NCI-H1930 (cell line): ENCODE measurements at regions not wholly inside any gene's neighbourhood (a gene's known extent, or its start where the extent isn't known, plus 50 kb on each side); places are given as distances from the start of the nearest gene placed in this dataset.

ENCODE experiments used
- DNase-seq, 2 experiments: peaks; one replicate each; lab custom pipeline; 2025; lab: John Stamatoyannopoulos, UW

DNA sequence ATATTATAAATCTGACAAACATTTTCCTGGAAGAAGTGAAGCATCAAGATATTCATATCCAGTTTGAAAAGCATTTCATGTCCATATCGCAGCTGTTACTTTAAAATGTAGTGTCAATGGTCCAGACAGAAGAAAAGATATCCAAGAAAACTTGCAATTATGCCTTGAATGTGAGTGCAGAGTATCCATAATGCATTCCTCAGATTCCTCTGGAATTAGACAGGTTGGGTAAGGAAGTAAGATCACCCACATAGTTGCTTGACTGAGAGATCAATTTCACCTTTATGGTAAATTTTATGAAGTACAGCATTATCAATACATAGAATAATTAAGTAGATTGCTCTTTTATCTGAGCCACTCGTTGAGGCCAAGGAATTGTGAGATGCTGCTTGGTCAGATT lies 327.0 kb upstream of the SLITRK5 start:
- DNase-seq: no peak

DNA sequence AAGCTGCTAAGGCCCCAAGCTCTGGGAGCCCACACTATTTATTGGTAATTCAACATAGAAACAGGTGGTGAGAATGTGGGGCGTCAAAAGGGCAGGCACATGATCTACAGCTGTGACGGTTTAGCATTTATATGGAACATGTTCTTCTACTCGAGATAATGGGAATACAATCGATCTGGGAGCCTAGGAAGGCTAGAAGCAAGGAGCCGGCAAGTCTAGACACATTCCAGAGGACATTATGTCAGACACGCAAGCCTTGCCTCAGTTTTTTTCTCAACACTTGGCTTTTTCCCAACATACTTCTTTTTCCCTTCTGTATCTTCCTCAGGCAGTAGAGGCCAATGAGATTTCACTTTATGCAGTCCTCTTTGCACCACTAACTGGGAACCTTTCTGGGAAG lies 315.7 kb upstream of the SLITRK5 start:
- no peak for DNase-seq

DNA sequence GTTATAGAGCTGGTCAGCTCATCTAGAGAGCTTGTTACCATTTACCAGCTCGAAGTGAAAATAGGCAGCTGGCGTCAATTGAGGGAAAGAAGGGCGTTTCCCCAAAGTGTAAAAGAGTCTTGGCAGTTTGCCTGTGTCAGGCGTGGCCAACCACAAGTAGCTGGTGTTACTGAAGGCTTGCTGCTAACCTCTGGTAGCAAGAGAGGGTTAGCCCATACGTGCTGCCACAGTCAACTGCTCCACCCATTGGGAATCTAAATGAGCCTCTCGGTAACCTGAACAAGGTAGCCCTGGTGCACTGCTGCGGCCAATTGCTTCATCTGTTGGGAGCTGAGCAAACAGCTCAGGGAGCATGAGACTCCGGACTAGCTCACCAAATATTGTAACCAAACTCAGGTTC lies 314.9 kb upstream of the SLITRK5 start:
- no peak for DNase-seq

DNA sequence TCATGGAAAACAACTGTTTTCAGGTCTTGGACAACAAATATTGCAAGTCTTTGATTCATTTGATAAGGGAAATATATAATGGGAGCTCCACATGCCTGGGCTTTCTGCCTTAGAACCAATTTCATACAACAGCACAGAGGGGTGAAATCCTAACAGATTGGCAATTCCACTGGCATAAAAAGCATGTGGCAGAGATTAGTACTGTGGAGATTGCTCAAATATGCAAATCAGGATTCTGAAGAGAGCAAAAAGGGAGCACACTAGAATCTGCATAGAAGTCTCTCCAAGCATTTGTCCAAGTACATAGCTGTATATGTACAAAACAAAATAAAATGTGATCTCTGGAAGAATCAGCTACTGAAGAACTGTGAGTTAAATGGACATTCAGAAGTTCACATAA lies 312.9 kb upstream of the SLITRK5 start:
- DNase-seq: no peak

DNA sequence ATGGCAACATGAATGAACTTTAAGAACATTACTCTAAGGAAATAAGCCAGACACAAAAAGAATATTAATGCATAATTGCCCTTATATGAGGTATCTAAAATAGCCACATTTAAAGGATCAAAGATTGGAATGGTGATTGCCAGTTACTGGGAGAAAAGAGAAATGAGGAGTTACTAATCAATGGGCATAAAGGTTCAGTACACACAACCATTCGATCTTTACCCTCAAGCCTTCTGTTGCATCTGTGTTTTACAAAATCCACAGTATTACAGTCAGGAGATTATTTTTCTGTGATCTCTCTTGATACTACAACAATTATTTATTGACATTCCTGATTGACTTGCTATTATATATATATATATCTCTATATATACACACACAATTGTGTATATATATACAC lies 310.0 kb upstream of the SLITRK5 start:
- no peak for DNase-seq

DNA sequence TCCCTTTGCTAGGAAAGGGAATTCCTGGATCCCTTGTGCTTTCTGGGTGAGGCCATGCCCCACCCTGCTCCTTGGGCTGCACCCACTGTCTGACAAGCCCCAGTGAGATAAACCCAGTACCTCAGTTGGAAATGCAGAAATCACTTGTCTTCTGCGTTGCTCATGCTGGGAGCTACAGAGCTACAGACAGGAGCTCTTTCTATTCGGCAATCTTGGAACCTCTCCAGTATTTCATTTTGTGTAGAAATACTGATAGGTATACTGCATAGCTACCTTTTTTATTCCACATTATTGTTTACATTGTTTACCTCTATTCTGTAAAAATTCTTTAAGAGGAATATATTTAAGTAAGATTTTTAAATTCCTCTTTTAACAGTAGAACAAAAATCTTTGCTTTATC lies 302.5 kb upstream of the SLITRK5 start:
- DNase-seq: no peak

DNA sequence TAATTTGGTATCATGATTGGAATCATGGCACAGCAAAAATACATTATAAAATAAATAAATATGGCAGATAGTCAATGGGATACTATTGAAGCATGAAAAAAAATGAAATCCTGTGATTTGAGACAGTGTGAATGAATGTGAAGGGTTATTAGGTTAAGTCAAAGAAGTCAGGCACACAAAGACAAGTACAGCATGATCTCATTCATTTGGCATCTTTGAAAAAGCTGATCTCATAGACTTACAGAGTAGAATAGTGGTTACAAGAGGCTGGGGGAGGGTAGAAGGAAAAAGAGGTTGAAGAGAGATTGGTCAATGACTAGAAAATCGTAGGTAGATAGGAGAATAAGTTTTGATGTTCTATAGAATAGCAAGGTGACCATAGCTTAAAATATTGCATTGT lies 295.1 kb upstream of the SLITRK5 start:
- no peak for DNase-seq

DNA sequence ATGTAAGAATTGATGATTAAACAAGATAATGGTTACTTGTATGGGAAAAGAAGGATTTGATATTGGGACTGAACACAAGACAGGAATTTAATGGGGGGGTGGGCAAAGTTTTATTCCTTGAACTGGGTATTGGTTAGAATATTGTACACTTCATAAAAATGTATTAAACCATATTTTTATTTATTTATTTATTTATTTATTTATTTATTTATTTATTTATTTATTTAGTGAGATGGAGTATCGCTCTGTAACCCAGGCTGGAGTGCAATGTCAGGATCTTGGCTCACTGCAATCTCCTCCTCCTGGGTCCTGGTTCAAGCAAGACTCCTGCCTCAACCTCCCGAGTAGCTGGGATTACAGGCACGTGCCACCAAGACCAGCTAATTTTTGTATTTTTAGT lies 287.1 kb upstream of the SLITRK5 start:
- DNase-seq: no peak

DNA sequence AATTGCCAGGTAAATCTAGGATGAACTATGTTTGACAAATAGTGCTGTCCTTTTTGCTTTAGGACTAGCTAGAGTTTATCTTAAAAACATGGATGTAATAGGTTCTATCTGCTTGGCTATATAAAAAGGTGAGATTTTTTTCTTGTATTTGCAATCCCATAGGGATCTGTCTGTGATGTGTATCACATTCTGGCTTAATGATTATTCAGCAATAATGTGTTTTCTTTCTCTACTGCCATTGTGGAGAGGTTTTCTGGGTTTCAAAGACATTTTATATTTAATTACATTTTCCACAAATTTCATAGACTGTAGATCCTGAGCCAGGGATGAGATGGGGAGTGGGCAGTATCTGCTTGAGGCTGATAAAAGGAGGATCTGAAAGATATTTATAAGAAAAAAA lies 277.8 kb upstream of the SLITRK5 start:
- no peak for DNase-seq

DNA sequence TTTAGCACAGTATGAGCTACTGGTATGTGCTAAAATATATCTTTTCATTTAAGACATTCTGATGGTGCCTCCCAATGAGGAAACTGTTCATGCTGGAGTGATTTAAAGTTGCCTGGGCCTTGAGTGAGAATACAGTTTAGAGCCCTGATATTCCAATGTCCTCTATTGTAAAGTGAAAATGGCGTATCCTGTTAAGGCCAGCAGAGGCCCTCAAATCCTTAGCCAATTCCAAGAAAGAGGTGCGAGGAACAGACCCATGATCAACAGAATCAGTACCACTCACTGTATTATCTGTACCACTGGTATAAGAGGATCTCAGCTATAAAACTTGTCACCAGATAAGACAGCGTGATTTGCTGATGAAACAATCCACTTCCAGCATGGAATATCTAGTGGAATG lies 273.1 kb upstream of the SLITRK5 start:
- DNase-seq: no peak

DNA sequence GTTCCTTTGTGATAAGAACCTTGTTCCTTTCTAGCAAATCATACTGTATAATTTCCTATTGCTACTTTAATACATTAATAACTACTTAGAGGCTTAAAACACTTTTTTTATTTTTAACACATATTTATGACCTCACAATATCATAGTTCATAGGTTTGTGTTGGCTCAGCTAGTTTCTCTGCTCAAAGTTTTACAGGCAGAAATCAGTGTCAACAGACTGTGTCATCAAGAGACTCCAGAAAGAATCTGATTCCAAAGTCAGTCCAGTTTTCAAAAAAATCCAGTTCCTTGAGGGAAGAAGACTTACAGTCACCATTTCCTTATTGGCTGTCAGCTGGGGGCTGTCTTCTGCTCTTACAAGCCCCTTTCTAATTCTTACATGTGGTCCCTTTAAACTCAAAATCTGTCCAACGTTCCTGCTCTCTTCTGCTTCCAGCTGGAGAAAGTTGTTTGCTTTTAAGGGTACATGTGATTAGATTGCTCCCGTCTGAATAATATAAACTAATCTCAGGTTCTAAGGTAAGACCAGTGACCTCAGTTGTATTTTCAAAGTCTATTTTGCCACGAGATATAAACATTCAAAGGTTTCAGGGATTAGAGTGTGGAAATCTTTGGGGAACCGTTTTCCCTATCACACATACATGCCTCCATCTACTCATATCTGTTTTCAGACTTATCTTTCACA lies 267.3 kb upstream of the SLITRK5 start:
- DNase-seq: no peak

DNA sequence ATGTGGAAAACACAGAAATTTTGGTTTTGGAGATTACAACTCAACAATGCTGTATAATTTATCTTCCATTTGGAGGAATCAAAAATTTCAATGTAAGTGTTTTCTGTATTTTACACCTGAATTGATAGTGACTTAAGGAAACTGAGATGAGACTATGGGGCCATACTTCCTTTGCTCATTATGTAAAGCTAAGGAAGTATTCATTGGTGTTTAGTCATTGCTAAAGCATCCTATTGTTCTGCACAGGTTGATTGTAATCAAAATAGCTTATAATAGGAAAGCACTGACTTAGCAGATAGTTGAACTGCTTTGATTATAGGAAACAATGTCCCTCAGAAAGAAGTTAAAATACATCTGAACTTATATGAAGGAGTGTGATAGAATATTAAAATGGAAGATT lies 244.4 kb upstream of the SLITRK5 start:
- no peak for DNase-seq

DNA sequence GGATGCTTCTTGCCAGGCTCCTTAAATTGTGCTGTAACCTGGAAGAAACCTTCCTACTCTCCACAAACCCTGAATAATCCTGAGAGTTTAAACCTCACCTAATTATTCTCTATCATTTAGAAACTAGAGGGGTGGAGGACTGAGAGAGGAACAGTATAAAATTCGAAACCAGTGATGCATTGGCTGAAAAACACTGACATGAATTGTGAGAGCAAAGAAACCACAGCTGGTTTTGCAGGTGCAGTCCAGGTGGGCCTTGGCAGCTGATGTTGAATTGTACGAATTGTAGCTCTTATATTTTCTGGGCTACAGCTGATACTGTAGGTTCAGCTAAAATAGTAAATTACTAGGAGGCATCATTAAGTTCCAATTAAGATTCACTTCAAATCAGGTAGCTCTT lies 227.0 kb upstream of the SLITRK5 start:
- DNase-seq: no peak

DNA sequence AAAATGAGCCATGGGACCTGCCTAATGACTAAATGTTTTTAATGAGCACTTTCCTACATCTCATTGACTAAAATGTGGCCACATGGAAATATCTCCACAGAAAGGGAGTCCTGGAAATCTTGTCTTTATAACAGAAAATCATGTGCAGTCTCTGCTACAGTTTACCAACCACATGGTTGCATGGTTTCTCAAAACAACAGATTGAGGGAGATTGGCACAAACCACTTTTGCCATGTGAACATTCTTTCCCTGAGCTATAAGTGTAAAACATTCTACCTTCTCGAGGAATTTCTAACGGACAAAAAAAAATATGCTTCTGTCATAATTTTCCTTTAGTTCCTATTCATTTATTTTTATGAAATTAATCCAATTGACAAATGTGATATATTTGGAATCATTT lies 218.9 kb upstream of the SLITRK5 start:
- no peak for DNase-seq

DNA sequence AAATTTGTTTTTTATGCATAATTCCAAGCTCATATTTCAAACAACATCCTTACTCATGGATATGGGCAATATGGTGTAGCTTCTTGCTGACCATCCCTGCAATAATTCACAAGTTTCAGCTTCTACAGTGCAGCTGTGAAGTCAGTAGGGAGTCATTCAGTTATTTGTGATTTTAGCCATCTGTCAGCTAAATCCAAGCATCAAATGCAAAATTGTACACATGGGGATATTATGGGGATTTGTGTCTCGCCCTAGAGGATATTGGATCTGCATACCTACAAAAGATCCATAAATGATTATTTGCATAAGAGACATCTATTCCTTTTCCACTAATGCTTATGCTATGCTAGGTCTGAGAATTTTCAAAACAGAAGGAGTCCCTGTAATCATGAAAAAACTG lies 217.9 kb upstream of the SLITRK5 start:
- no peak for DNase-seq

DNA sequence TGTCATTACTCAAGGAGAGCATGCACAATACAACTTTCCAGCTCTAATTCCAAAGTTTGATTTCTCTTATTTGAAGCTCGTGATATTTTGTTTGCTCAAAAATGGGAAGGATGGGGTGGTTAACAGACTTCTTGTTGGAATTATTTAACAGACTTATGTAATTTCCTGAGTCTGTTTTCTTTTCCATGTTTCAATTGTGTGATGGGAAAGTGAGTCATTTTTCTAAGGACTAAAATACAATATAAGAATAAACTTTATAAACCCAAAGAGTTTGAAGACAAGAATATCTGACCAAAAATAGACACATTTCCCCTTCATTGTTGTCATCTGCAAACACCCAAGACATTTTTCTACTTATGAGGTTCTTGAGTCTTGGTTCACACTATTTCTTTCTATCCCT lies 211.8 kb upstream of the SLITRK5 start:
- DNase-seq: no peak

DNA sequence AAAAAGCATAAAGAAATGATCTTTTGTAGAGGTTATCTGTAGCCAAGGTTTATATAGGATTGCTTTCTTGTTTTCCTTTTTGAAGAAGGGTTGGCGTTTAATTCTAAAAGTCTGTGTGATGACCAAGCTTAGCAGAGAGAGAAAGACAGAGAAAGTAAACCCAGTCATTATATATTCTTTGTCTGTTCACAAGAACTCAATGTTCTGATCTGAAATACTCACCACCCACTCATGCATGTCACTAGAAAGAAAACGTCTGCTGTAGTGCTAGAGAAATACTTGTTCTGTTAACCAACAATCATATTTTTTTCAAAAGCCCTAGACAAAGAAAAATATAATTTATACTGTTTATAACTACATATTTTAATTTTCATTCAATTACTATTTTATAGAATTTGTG lies 173.7 kb upstream of the SLITRK5 start:
- DNase-seq: no peak

DNA sequence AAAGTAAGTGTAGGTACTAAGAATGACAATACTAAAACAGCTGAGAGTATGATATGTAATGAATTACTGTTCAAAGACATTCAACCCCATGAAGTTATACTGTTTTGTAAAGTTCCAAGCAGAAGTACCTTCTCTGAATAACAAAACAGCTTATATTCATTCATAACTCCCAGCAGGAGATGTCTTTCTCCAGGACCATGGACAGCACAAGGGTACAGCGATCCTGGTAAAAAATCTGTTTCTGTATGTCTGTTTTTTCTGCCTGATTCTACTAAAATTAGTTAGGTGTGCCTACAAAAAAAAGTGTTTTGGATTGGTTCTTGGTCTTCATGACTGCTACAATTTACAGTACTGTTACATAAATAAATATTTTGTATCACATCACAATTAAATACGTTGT lies 172.5 kb upstream of the SLITRK5 start:
- no peak for DNase-seq

DNA sequence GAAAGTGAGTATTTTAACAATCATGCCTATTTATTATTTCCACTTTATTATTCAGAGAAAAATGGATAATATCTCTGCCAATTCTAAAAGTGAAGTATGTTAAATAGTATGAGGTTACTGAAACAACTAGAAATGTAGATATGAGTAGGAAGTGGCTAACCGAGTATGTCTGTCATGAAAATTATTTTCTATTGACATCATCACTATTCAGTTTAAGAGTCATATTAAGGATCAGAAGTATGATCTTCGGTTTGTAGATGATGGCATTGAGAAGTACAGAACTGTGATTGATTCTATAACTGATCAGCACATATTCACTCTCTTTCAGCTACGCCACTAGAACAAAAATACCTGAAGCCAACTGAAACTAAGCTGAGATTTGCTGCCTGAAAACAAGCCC lies 146.4 kb upstream of the SLITRK5 start:
- no peak for DNase-seq

DNA sequence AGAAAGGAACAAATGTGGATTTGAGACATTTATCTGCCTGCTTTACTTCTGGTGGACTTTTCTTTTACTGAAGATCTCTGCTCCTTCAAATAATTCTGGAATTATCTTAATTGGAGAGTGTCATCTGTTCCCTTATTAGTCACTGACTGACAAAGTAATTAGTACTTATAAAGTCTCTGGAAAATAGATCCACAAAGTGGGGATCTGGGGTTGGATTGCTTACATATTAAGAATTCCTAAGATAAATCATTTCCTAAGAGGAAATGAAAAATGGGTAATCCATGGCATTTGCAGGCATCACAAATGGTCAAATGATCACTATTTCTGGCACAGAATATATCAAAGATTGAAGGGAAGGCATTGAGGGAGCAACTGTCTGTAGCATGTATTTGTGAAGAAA lies 137.4 kb upstream of the SLITRK5 start:
- DNase-seq: no peak

DNA sequence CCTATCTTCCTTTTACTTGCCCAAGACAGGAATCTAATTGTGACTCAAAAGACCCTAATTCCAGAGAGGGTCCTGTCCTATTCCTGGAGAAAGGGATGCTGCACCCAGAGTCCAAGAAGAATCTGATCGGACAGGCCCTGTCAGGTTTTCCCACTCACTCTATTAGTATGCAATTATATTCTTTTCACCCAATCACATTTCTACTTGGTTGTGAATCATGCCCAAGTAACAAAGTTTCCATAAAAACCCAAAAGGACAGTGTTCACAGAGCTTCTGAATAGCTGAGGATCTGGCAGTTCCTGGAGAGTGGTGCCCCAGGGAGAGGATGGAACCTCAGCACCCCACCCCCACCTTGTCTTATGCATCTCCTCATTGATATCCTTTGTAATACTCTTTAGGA lies 135.3 kb upstream of the SLITRK5 start:
- DNase-seq: no peak

DNA sequence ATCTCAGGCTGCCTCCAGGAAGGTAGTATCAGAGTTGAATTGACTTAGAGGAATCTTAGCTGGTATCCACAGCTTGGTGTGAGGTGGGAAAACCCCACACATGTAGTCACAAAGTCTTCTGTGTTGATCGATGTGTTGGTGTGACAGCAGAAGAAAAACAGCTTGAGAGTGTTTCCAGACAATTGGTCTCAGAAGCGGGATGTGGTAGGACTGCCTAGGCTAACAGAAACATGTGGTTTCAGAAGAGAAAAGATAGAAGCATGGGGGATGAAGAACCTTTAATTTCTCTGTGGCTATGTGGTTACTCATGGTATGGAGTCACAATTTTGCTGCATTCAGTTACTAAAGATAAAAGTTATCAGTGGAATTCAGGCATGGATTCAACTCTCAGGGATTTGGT lies 134.7 kb upstream of the SLITRK5 start:
- no peak for DNase-seq

DNA sequence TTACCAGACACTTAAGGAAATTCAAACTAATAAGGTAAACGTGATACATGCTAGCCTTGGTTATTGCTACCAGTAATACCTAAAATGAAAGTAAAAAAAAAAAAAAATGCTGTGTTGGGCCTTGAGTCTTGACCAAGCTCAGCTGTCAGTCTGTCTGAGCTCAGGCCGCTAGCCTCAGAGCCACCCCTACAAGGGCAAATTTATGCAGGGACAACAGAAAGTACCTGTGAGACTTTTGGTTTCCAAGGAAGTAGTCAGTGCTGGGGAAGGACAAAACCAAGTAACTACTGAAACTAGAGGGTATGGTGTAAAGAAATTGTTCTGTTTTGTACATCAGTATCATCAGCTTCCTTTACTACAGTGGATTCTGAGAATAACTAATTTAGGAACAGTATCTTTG lies 134.3 kb upstream of the SLITRK5 start:
- DNase-seq: no peak

DNA sequence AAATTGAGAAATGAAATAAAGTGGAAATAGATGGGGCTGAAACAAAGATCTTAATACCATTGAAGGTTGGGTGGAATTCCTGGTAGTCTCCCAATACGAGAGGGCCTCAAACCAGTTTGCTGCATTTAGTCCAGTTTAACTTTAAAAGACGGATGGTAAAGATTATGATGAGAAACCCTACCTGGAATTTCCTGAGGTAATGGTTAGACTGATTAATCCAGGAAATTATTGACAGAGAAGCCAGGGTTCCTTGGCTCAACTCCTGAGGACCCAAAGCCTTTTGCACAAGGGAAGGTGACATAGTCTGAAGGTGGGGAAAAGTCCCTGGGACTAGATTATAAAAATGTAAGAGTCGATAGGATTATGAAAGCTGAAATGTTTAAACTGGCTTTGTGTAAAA lies 133.2 kb upstream of the SLITRK5 start:
- DNase-seq: no peak
